GM18867 (cell line): ENCODE measurements at regions not wholly inside any gene's neighbourhood (a gene's known extent, or its start where the extent isn't known, plus 50 kb on each side); places are given as distances from the start of the nearest gene placed in this dataset.

Experiments
- ATAC-seq: cut with Tn5 transposase; IDR thresholded peaks from one replicate; pipeline ENCODE4 v1.9.1; 2021; ENCODE audit warnings: mild to moderate bottlenecking, moderate library complexity; ENCODE audit not compliant: unreplicated experiment

DNA sequence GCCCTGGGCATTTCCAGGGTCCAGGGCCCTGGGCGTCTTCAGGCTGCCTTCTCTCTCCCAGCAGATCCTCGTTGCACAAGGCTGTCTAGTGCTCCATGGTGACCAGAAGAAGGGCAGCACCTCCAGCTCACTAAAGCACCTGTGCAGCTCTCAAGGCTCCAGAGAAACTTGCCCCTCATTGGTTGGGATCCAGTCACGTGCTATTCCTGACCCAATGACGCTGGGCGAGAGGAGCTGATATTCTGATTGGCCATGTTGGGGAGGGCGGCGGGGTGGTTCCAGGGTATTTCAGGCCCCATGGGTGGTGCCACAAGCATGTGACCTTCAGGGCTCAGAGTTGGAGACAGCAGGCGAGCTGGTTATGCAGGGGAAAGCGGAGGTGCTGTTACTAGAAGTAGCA is 309.1 kb downstream of the TOX3 start:
- no peak for ATAC-seq

- no peak for ATAC-seq
Measured at GRCh38 chr16:52235186-52235585, 311.8 kb downstream of the TOX3 start.

- no peak for ATAC-seq
Measured at GRCh38 chr16:52234626-52235025, 312.3 kb downstream of the TOX3 start.

- no peak for ATAC-seq
Measured at GRCh38 chr16:52229471-52229870, 317.5 kb downstream of the TOX3 start.

- ATAC-seq: no peak
Measured at GRCh38 chr16:52227851-52228250, 319.1 kb downstream of the TOX3 start.

- ATAC-seq: no peak
Measured at GRCh38 chr16:52212841-52213240, 334.1 kb downstream of the TOX3 start.

DNA sequence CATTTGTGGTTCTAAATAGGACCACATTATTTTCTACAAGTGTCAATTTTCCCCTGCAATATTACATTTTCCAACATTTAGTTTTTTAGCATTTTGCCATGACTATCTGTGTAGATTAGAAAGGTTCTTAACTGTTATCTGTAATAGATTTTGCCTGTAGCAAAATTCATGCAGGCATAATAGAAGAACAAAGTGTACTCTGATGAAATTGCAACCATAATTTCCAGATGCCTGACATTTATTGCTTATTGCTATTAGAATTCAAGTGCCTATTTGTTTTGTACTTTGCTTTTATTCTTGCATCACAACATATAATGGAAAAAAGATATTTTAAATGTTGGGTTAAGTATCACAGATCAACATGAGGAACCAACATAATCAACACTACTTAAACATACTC is 337.7 kb downstream of the TOX3 start:
- no peak for ATAC-seq

GRCh38 chr16:52203096-52203495 is 343.8 kb downstream of the TOX3 start:
- no peak for ATAC-seq

DNA sequence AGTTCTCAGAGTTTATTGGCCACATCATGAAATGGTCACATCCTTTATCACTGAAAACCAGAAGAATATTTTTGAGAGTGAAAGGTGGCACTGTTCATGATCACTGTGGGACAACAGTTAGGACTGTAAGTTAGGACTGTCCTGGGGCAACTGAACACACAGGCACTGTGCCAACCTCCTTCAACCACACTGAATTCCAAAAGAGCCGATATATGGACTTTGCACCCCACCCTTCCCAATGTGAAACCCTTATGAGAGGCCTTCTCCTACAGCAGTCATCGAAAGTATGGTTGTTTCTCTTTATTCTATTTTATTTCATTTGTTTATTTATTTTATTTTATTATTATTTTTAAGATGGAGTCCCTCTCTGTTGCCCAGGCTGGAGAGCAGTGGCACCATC is 353.5 kb downstream of the TOX3 start:
- ATAC-seq: no peak

DNA sequence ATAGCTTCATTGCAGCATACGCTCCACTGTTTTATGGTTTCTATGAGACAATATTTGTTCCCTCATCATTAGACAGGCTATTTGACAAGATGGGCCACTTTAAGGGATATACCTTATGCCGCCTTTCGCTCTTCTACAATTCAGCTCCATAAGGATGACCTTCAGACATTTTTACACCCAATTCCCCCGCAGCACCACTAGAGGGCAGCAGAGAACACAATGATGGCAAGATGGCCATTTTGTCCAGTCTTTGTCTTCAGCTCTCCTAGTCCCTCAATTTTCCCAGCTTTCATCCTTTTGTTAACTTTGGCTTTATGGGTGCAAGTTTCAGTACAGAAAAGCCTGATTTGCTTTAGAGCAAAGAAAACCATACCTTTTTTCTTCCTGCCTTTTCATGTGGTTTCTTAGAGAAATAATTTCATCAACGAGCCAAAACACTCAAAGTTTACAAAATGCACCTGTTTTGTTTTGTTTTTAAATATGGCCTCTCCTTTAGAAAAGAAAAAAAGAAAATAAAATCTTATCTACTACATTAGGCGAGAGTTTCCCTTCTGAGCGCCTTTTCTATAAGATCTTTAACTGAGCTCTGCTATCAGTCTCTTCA is 355.3 kb downstream of the TOX3 start:
- peak; percentile 70 for ATAC-seq

DNA sequence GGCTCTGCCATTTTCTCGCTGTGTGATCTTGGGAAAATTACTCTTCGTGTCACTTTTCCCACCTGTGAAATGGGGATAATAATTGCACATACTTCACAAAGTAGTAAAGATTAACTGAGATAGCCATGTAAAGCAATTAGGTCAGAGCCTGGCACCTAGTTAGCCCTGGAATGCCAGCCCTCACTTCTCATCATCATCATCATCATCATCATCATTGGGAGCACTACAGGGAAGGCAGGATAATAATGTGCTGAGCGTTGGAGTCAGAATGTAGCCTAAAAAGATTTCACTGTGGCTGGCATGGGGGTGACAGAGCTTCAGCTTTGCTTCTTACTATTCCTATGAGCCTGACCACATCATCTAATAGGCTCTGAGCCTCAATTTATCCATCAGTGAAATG is 362.6 kb downstream of the TOX3 start:
- ATAC-seq: no peak

- ATAC-seq: no peak
Measured at GRCh38 chr16:52182840-52183239, 364.1 kb downstream of the TOX3 start.

DNA sequence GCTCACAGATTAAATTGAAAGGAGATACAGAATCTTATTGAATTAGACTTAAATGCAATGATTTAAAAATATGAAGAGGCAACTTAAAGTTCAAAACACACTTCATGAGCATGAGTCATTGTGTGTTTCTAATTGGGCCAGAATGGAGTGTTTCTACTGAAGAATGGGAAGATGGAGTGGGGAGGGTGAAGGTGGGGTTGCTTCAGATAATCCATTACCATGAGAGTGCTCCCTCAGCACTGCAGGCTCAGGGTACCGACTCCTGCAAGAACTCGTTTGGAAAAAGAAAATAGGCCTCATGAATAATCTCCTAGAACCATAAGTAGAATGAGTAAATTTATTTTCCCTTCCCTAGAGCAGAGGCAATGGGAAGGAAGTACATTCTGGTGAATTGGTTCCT is 372.8 kb downstream of the TOX3 start:
- no peak for ATAC-seq

DNA sequence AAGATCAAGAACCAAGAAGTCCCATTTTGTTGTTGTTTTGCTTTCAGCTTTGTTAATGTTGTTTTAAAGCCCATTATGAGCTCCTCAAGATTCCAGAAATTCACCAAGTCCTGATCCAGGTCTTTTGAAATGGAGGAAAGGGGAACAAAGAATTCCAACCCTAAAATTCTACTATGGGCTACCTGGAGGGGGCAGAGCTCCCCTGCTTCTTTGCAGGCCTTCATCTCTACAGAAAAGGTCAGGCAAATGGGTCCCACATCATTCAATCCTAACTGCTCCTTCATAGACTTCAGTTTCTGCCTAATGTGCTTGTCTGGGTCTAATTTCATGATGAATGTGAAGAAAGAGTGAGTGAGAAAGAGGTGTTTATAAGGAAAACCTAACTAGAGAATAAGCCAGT is 375.5 kb downstream of the TOX3 start:
- ATAC-seq: no peak

DNA sequence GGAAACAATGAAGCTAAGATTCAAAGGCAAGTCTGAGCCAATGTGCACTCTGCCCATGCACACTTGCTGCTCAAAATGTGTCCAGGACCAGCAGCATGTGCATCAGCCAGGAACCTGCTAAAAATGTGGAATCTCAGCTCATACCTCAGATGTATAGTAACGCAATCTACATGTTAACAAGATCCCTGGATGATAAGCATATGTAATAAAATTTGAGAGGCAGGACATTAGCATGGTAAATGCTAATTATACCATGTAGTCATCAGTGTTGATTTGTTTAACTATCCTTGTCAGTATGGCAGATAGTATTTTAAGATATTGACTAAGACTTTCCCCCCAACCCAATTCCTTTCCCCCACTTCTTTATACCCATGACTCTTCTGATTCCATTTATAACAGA is 379.6 kb downstream of the TOX3 start:
- ATAC-seq: no peak

- ATAC-seq: no peak
Measured at GRCh38 chr16:52165961-52166360, 381.0 kb downstream of the TOX3 start.

- no peak for ATAC-seq
Measured at GRCh38 chr16:52149003-52149402, 397.9 kb downstream of the TOX3 start.

GRCh38 chr16:52141871-52142270 is 405.1 kb downstream of the TOX3 start:
- ATAC-seq: no peak

DNA sequence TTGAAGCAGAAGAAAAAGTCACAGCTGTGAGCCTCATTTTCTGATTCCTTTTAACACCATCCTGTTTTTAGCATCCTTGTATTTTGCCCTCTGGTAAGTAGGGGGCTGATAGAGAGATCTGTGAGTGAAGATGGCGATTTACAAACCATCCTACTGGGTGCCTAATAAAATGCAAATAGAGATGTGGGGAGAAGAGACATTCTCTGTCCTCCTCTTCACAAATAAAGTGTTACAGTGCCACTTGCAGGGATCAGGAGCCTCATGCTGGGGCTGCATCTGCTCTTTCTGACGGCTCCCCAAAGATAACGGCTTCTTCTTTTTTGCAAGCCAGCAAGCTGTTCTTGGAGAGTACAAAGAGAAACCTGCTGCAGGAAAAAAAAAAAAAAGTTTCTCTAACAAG is 418.6 kb downstream of the TOX3 start:
- no peak for ATAC-seq

- no peak for ATAC-seq
Measured at GRCh38 chr16:52123842-52124241, 423.1 kb downstream of the TOX3 start.

DNA sequence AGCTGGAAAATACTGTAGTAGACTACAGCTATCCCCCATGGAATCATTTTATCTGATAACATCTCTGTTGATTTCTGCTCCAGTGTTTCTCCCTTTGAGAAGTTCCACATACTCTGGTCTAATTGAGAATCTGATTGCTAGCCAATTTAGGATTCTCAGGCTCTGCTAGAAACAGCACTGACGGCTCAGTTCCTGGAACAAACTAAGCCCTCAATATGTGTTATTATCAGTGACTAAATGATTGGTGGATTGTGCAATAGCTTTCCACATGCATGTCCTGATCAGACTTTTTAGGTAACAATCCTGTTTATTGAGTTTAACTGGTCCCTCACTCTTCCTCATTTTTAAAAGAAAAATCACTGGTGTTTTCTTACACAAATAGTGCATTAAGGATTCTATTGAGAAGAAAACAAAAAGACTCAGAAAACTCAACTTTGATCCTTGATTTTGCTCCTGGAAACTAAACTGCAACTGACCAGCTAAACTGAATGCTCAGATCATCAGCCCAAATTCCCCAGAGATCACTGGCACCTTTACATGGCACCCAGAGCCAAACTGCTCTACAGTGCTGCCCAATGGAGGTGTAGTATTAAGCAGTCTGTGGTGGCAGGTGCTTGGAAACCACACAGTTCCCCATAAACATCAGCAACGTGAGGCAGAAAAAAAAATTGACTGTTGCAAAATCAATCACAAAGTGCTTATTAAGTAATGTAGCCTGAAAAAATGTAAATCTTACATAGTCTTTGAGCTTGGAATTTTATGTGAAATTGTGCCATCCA is 423.7 kb downstream of the TOX3 start:
- ATAC-seq: no peak

- ATAC-seq: no peak
Measured at GRCh38 chr16:52117171-52117570, 429.8 kb downstream of the TOX3 start.

- ATAC-seq: no peak
Measured at GRCh38 chr16:52114379-52114778, 432.6 kb downstream of the TOX3 start.
